Retinal pigment epithelial cell (primary cell): ENCODE measurements at regions not wholly inside any gene's neighbourhood (a gene's known extent, or its start where the extent isn't known, plus 50 kb on each side); places are given as distances from the start of the nearest gene placed in this dataset.

Experiments
- DNase-seq: peaks from one replicate; pipeline ENCODE4 v3.0.0-alpha.2; 2010; ENCODE audit warnings: low read depth
- H3K4me3 ChIP-seq: 2 replicates; pipeline ENCODE4 v1.5.1; 2011; ENCODE audit warnings: mild to moderate bottlenecking, low read length, control low read depth, moderate library complexity
- TF ChIP-seq, protein P1 (sequence below): conservative IDR thresholded peaks from 2 replicates; pipeline ENCODE4 v1.5.1; 2011; ENCODE audit warnings: low read depth, low read length, control low read depth, inconsistent platforms

DNA sequence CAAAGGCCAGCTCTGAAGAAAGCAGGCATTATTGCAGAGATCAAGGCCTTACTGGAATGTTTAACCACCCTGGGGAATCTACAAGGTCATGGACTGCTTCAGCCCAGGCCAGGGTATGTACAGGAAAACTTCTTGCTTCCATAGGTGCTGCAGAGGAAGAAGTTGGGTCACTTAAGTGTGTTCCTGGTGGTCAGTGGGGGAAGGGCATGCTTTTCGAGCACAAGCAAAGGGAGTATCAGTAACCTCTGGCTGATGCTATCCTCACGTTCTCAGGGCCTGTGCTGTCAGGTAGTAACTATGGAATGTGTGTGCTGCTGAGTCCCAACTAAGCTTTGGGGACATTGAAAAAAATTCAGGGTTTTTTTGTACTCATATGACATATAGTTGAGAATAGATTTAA lies 234.0 kb upstream of the SP4 start:
- DNase-seq: no peak
- no peak overlapping the region for H3K4me3 ChIP-seq
- TF ChIP-seq, protein P1, sequence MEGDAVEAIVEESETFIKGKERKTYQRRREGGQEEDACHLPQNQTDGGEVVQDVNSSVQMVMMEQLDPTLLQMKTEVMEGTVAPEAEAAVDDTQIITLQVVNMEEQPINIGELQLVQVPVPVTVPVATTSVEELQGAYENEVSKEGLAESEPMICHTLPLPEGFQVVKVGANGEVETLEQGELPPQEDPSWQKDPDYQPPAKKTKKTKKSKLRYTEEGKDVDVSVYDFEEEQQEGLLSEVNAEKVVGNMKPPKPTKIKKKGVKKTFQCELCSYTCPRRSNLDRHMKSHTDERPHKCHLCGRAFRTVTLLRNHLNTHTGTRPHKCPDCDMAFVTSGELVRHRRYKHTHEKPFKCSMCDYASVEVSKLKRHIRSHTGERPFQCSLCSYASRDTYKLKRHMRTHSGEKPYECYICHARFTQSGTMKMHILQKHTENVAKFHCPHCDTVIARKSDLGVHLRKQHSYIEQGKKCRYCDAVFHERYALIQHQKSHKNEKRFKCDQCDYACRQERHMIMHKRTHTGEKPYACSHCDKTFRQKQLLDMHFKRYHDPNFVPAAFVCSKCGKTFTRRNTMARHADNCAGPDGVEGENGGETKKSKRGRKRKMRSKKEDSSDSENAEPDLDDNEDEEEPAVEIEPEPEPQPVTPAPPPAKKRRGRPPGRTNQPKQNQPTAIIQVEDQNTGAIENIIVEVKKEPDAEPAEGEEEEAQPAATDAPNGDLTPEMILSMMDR: no peak

DNA sequence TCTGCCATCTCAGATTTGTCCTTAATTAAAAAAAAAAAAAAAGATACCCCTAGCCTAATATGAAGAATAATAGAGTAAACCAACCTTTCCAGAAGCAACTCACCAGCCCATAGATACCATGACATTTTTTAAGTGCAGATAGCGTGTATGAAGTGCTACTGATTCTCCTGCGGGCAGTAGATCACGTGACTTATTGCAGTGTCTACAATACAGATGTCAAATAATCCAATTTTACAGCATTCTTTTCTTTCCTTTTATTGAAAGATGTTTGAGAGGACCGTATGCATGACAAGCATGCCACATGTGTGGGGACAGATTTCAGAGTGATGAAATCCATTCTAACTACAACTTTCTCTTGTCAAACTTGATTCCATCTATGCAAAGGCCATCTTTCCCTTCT lies 232.9 kb upstream of the SP4 start:
- TF ChIP-seq, protein P1: no peak
- no peak overlapping the region for H3K4me3 ChIP-seq
- DNase-seq: no peak

DNA sequence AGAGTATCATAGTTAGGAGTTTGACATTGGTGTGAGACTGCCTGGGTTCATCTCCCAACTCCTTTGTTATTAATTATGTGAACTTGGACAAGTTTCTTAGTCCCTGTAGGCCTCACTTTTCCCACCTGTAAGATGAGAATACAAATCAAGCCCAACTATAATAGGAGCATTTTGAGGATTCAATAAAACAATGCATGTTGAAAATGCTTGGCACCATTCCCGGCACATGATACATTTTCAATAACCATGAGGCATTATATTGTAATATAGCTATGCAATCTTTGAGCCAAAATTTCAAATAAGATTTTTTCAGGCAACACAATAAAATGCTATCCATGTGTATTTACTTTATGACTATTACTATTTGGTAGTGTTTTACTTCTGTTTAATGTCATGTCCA lies 229.0 kb upstream of the SP4 start:
- TF ChIP-seq, protein P1: no peak
- DNase-seq: no peak
- no peak overlapping the region for H3K4me3 ChIP-seq

DNA sequence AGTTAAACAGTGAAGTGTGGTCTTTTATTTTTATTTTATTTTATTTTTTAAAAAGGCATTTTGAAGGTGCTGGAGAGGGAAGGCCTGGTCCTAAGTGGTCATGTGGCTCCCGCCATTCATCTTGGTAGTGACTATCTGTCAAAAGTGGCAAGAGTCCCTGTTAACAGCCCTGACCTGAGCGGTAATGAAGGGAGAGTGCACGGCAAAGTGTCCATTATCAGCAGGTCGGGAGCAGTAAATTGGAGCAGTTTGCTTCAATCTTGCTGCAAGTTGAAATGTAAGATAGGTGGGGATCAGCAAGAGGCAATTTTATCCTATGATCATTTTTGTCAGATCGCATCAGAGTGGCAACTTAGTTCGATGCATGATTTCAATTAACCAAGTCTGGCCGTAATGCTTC lies 227.4 kb upstream of the SP4 start:
- DNase-seq: no peak
- H3K4me3 ChIP-seq: no peak overlapping the region
- TF ChIP-seq, protein P1: no peak

DNA sequence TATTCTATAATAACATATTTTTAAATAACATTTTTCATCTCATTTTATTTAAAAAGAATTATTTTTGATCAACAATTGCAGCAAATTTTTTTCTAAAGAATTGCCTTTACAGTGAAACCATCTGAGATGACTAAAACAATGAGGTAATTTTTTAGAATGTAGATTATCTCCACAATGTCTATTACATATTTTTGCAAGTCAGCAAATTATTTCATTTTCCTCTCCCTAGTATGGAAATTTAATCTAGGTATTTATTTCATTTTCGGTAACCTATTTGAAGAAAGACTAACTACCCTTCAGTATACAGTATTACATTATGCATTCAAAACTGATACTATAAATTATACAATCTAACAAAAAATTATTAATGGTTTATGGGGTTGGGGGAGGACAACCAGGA lies 213.2 kb upstream of the SP4 start:
- TF ChIP-seq, protein P1: no peak
- no peak for DNase-seq
- H3K4me3 ChIP-seq: no peak overlapping the region

DNA sequence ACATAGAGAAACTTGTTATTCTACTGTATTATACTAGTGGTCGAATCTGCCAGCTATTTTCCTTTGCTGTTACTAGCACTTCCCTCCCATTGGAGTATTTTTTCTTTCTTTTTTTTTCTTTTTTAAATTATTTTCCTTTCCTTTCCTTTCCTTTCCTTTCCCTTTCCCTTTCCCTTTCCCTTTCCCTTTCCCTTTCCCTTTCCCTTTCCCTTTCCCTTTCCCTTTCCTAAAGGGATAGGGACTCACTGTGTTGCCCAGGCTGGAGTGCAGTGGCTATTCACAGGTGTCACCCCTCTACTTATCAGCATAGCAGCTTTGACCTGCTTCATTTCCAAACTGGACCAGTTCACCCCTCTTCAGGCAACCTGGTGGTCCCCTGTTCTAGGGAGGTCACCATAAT lies 212.6 kb upstream of the SP4 start:
- no peak overlapping the region for H3K4me3 ChIP-seq
- TF ChIP-seq, protein P1: no peak
- no peak for DNase-seq

DNA sequence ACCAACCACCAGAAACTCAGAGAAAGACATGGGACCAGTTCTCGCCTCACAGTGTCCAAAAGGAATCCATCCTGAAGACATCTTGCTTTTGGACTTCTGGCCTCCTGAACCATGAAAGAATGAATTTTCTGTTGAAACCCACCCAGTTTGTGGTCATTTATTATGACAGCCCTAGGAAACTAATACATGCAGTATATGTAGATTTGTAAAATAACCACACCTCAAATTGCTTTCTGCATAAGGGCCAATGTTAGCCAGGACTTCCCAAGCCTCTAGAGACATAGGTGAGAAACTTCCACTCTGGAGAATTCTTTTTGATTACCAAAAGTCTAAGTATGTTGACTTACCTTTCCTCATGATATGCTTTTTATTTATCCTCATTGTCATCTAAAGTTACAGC lies 210.5 kb upstream of the SP4 start:
- no peak for DNase-seq
- TF ChIP-seq, protein P1: no peak
- H3K4me3 ChIP-seq: no peak overlapping the region
